HEK293T (cell line): ENCODE measurements at regions not wholly inside any gene's neighbourhood (a gene's known extent, or its start where the extent isn't known, plus 50 kb on each side); places are given as distances from the start of the nearest gene placed in this dataset.
"Not testable (repeated sequence)": the region's sequence is repeated elsewhere in the genome, so short reads cannot be mapped to it uniquely, and the experiment has no call there.

Experiments
- CTCF ChIA-PET: fragments of 350-600 bp; formaldehyde crosslinking; extraction: SDS; loops from one replicate; lab custom pipeline; 2021; ENCODE audit warnings: antibody characterized with exemption, inconsistent platforms; lab: Yijun Ruan, JAX
- POLR2A ChIA-PET: fragments of 350-600 bp; formaldehyde crosslinking; extraction: SDS; loops from one replicate; lab custom pipeline; 2020; ENCODE audit warnings: antibody characterized with exemption, inconsistent platforms; lab: Yijun Ruan, JAX
- DNase-seq: peaks from one replicate; pipeline ENCODE4 v3.0.0; 2012; ENCODE audit warnings: mixed read lengths; ENCODE audit errors: extremely low spot score
- ARNT ChIP-seq: fragments of 450-650 bp; IDR thresholded peaks from 2 replicates; pipeline ENCODE4 v1.6.1; 2017; ENCODE audit warnings: mild to moderate bottlenecking
- BHLHE40 ChIP-seq: fragments of 450-650 bp; IDR thresholded peaks from 2 replicates; pipeline ENCODE4 v1.6.1; 2016; ENCODE audit warnings: mild to moderate bottlenecking, moderate library complexity, borderline replicate concordance
- CTBP1 ChIP-seq: fragments of 450-650 bp; IDR thresholded peaks from 2 replicates; pipeline ENCODE4 v1.6.1; 2016; ENCODE audit warnings: borderline replicate concordance
- ELF4 ChIP-seq: fragments of 450-650 bp; IDR thresholded peaks from 2 replicates; pipeline ENCODE4 v1.6.1; 2017; ENCODE audit warnings: antibody characterized with exemption
- FOXA1 ChIP-seq: fragments of 450-650 bp; IDR thresholded peaks from 2 replicates; pipeline ENCODE4 v1.6.1; 2016; ENCODE audit warnings: mild to moderate bottlenecking
- FOXK2 ChIP-seq: fragments of 450-650 bp; IDR thresholded peaks from 2 replicates; pipeline ENCODE4 v1.6.1; 2016; ENCODE audit warnings: mild to moderate bottlenecking
- FOXM1 ChIP-seq: fragments of 450-650 bp; IDR thresholded peaks from 2 replicates; pipeline ENCODE4 v1.6.1; 2017; ENCODE audit warnings: mild to moderate bottlenecking, borderline replicate concordance
- HDGF ChIP-seq: fragments of 450-650 bp; IDR thresholded peaks from 2 replicates; pipeline ENCODE4 v1.6.1; 2017; ENCODE audit warnings: antibody characterized with exemption, borderline replicate concordance
- L3MBTL2 ChIP-seq: fragments of 450-650 bp; conservative IDR thresholded peaks from 2 replicates; pipeline ENCODE4 v1.6.1; 2016; ENCODE audit warnings: mild to moderate bottlenecking
- LEF1 ChIP-seq: fragments of 450-650 bp; IDR thresholded peaks from 2 replicates; pipeline ENCODE4 v1.6.1; 2017; ENCODE audit warnings: mild to moderate bottlenecking, borderline replicate concordance
- NFRKB ChIP-seq: fragments of 450-650 bp; IDR thresholded peaks from 2 replicates; pipeline ENCODE4 v1.6.1; 2016; ENCODE audit warnings: mild to moderate bottlenecking, moderate library complexity
- PKNOX1 ChIP-seq: fragments of 450-650 bp; IDR thresholded peaks from 2 replicates; pipeline ENCODE4 v1.6.1; 2016
- SP1 ChIP-seq: fragments of 450-650 bp; IDR thresholded peaks from 2 replicates; pipeline ENCODE4 v1.6.1; 2017
- SUZ12 ChIP-seq: fragments of 450-650 bp; IDR thresholded peaks from 2 replicates; pipeline ENCODE4 v1.6.1; 2016; ENCODE audit warnings: mild to moderate bottlenecking
- TARDBP ChIP-seq: fragments of 450-650 bp; IDR thresholded peaks from 2 replicates; pipeline ENCODE4 v1.6.1; 2016
- ZNF384 ChIP-seq: fragments of 450-650 bp; IDR thresholded peaks from 2 replicates; pipeline ENCODE4 v1.6.1; 2016

GRCh38 chr2:17460371-17461086 is 57.7 kb downstream of the RAD51AP2 start:
- CTCF ChIA-PET = no interaction called here
- POLR2A ChIA-PET = no interaction called here

GRCh38 chr2:17455343-17455742 is 62.9 kb downstream of the RAD51AP2 start:
- TF ChIP-seq ARNT (no peak), FOXM1 (no peak), SP1 (no peak), L3MBTL2 (no peak)
- ChIA-PET CTCF (no interaction called here), POLR2A (no interaction called here)
- DNase-seq = no peak

More at GRCh38 chr2:17460371-17461086, 57.7 kb downstream of the RAD51AP2 start:
- no peak for DNase-seq
- no peak for TF ChIP-seq SP1
- no peak for TF ChIP-seq SUZ12
- no peak for TF ChIP-seq L3MBTL2
- TF ChIP-seq LEF1 = no peak
- no peak for TF ChIP-seq BHLHE40
- no peak for TF ChIP-seq CTBP1
- no peak for TF ChIP-seq FOXA1
- no peak for TF ChIP-seq ARNT
- TF ChIP-seq ELF4 = no peak
- TF ChIP-seq ZNF384 = no peak
- TF ChIP-seq FOXM1 = no peak
- no peak for TF ChIP-seq FOXK2
- TF ChIP-seq TARDBP = no peak
- TF ChIP-seq NFRKB = no peak
- TF ChIP-seq PKNOX1 = no peak
- TF ChIP-seq HDGF = no peak

GRCh38 chr2:17446191-17446590 is 72.0 kb downstream of the RAD51AP2 start:
- DNase-seq, POLR2A ChIA-PET, CTCF ChIA-PET: not testable (repeated sequence)

GRCh38 chr2:17445744-17446143 is 72.5 kb downstream of the RAD51AP2 start:
- POLR2A ChIA-PET = no interaction called here
- TF ChIP-seq PKNOX1 = no peak
- no peak for TF ChIP-seq TARDBP
- no peak for TF ChIP-seq L3MBTL2
- TF ChIP-seq ZNF384 = no peak
- no peak for TF ChIP-seq FOXA1
- no peak for TF ChIP-seq SP1
- TF ChIP-seq FOXM1 = no peak
- TF ChIP-seq CTBP1 = no peak
- no peak for TF ChIP-seq LEF1
- TF ChIP-seq HDGF = no peak
- no peak for TF ChIP-seq BHLHE40
- no peak for TF ChIP-seq ARNT
- TF ChIP-seq ELF4 = no peak
- no peak for TF ChIP-seq FOXK2
- no peak for TF ChIP-seq SUZ12
- no peak for TF ChIP-seq NFRKB
- DNase-seq = no peak
- CTCF ChIA-PET = no interaction called here

GRCh38 chr2:17442334-17442733 is 75.9 kb downstream of the RAD51AP2 start:
- ChIA-PET POLR2A (no interaction called here), CTCF (no interaction called here)
- TF ChIP-seq ZNF384 = no peak
- TF ChIP-seq FOXA1 = no peak
- no peak for TF ChIP-seq BHLHE40
- no peak for TF ChIP-seq SP1
- TF ChIP-seq FOXK2 = no peak
- TF ChIP-seq LEF1 = no peak
- no peak for TF ChIP-seq FOXM1
- no peak for TF ChIP-seq L3MBTL2
- no peak for TF ChIP-seq PKNOX1
- no peak for DNase-seq

- TF ChIP-seq FOXA1 (no peak), HDGF (no peak), PKNOX1 (no peak), L3MBTL2 (no peak), SUZ12 (no peak), SP1 (no peak), CTBP1 (no peak)
- DNase-seq = no peak
- CTCF ChIA-PET = no interaction called here
- POLR2A ChIA-PET = no interaction called here
Observed at GRCh38 chr2:17441790-17442189, 76.5 kb downstream of the RAD51AP2 start.
